Activated B cell treated with CpG ODN at 0.5 μM for 24 hours (primary cell): ENCODE measurements at regions not wholly inside any gene's neighbourhood (a gene's known extent, or its start where the extent isn't known, plus 50 kb on each side); places are given as distances from the start of the nearest gene placed in this dataset.

Experiments used
- ATAC-seq: fragments of 200-7000 bp; cut with Tn5 transposase; one replicate; pipeline ENCODE4 v1.10.0; 2021; ENCODE audit warnings: low read depth, mild to moderate bottlenecking, moderate library complexity
- CTCF ChIA-PET: fragments of 350-600 bp; sonication (Branson Sonifier 250); formaldehyde crosslinking; loops from one replicate; lab custom pipeline; 2021; ENCODE audit warnings: antibody characterized with exemption; lab: Charles Lee
- POLR2A ChIA-PET: fragments of 350-600 bp; sonication (Branson Sonifier 250); formaldehyde crosslinking; loops from one replicate; lab custom pipeline; 2021; ENCODE audit warnings: antibody characterized with exemption; lab: Charles Lee
- DNase-seq: peaks from one replicate; pipeline ENCODE4 v3.0.0; 2022
- H3K27ac Mint-ChIP-seq: one replicate; pipeline ENCODE4 v1.8.0; 2020; ENCODE audit warnings: mixed read lengths
- H3K27me3 Mint-ChIP-seq: one replicate; pipeline ENCODE4 v1.8.0; 2021; ENCODE audit warnings: mixed read lengths
- H3K36me3 Mint-ChIP-seq: one replicate; pipeline ENCODE4 v1.8.0; 2021; ENCODE audit warnings: low read depth, mixed read lengths
- H3K4me1 Mint-ChIP-seq: one replicate; pipeline ENCODE4 v1.8.0; 2021; ENCODE audit warnings: mixed read lengths
- H3K4me3 Mint-ChIP-seq: one replicate; pipeline ENCODE4 v1.8.0; 2020; ENCODE audit warnings: mild to moderate bottlenecking, mixed read lengths
- H3K9me3 Mint-ChIP-seq: one replicate; pipeline ENCODE4 v1.8.0; 2020; ENCODE audit warnings: mixed read lengths
- CTCF ChIP-seq: fragments of 200-600 bp; IDR thresholded peaks from one replicate; pipeline ENCODE4 v1.8.0; 2022; ENCODE audit warnings: antibody characterized with exemption, mild to moderate bottlenecking
- intact Hi-C: fragments of 100-400 bp; cut with micrococcal nuclease; formaldehyde crosslinking; loops from one replicate; pipeline ENCODE4 v1.15.1; 2024

DNA sequence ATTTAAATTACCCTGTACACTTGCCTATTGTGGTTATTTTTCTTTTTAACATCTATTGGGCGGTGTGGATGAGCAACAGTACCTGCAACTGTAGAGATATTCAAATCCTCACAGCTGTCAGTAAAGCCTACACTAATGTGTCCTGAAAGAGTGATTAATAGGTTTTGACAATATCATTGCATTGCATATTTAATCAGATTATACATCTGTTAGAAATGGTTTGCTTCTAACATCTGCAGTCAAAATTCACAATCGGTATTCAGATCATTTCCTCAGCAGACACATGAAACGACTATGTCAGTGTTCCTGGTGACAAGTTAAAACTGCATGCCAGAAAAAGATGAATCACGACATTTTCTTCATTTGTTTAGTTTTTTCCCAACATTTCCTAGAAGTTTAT lies 254.6 kb upstream of the EPHA5 start:
- intact Hi-C loops: no loop called here
- ChIA-PET POLR2A (no interaction called here), CTCF (no interaction called here)
- no peaks in the 10 kb centered on the region for H3K27me3 Mint-ChIP-seq
- H3K4me3 Mint-ChIP-seq: no peak overlapping the region
- no peaks in the 10 kb centered on the region for H3K36me3 Mint-ChIP-seq
- no peaks in the 10 kb centered on the region for H3K4me1 Mint-ChIP-seq
- DNase-seq (no peak), ATAC-seq (no peak)
- no peak for TF ChIP-seq CTCF
- H3K9me3 Mint-ChIP-seq: no peaks in the 10 kb centered on the region
- no peak overlapping the region for H3K27ac Mint-ChIP-seq

DNA sequence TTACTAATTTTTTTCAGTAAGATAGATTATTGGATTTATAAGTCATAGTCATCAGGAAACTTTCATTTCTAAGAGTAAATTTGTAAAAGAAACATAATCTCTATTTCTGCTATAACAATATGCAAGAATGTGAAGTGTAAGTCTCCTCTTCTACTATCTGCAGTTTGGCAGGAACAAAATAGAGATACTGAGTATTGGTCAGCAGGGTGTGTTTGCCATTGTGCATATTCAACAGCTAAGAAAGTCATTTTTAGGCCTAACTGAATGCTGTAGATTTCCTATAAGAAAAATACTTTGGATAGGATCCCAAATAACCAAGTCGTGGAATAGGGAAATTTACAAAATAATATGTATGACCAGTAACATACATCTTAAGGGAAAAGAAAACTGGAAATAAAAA lies 253.3 kb upstream of the EPHA5 start:
- Mint-ChIP-seq H3K4me1 (no peaks in the 10 kb centered on the region), H3K27ac (no peak overlapping the region), H3K4me3 (no peak overlapping the region), H3K36me3 (no peaks in the 10 kb centered on the region), H3K27me3 (no peaks in the 10 kb centered on the region), H3K9me3 (no peaks in the 10 kb centered on the region)
- intact Hi-C loops: no loop called here
- ChIA-PET POLR2A (no interaction called here), CTCF (no interaction called here)
- ATAC-seq: no peak
- no peak for DNase-seq
- TF ChIP-seq CTCF: no peak

DNA sequence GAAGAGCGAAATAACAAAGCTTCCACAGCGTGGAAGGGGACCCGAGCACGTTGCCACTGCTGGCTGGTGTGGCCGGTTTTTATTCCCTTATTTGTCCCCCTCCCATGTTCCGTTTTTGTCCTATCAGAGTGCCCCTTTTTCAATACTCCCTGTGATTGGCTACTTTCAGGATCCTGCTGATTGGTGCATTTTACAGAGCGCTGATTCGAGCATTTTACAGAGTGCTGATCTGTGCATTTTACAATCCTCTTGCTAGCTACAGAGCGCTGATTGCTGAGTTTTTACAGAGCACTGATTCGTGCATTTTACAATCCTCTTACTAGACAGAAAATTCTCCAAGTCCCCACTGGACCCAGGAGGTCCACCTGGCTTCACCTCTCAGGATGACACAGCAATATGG lies 250.9 kb upstream of the EPHA5 start:
- no peak for TF ChIP-seq CTCF
- ATAC-seq: no peak
- DNase-seq: no peak
- CTCF ChIA-PET: no interaction called here
- intact Hi-C loops: no loop called here
- Mint-ChIP-seq H3K9me3 (peaks cover 2% of the 10 kb centered on the region), H3K27ac (no peak overlapping the region), H3K4me1 (no peaks in the 10 kb centered on the region), H3K36me3 (no peaks in the 10 kb centered on the region), H3K4me3 (no peak overlapping the region), H3K27me3 (no peaks in the 10 kb centered on the region)
- POLR2A ChIA-PET: no interaction called here

GRCh38 chr4:65918872-65919271 lies 248.6 kb upstream of the EPHA5 start:
- no peak for TF ChIP-seq CTCF
- ChIA-PET CTCF (no interaction called here), POLR2A (no interaction called here)
- H3K36me3 Mint-ChIP-seq: no peaks in the 10 kb centered on the region
- H3K27me3 Mint-ChIP-seq: no peaks in the 10 kb centered on the region
- H3K4me3 Mint-ChIP-seq: no peak overlapping the region
- H3K4me1 Mint-ChIP-seq: no peaks in the 10 kb centered on the region
- intact Hi-C loops: no loop called here
- DNase-seq: no peak
- ATAC-seq: no peak
- H3K9me3 Mint-ChIP-seq: peaks cover 2% of the 10 kb centered on the region
- H3K27ac Mint-ChIP-seq: no peak overlapping the region

GRCh38 chr4:65918212-65918611 lies 247.9 kb upstream of the EPHA5 start:
- no peak for TF ChIP-seq CTCF
- POLR2A ChIA-PET: no interaction called here

More at GRCh38 chr4:65918212-65918611, 247.9 kb upstream of the EPHA5 start:
- DNase-seq (no peak), ATAC-seq (no peak)
- CTCF ChIA-PET: no interaction called here
- Mint-ChIP-seq H3K27me3 (no peaks in the 10 kb centered on the region), H3K27ac (no peak overlapping the region), H3K4me3 (no peak overlapping the region), H3K36me3 (no peaks in the 10 kb centered on the region), H3K9me3 (peaks cover 2% of the 10 kb centered on the region), H3K4me1 (no peaks in the 10 kb centered on the region)
- intact Hi-C loops: no loop called here
